GM12873 (cell line): ENCODE measurements at regions not wholly inside any gene's neighbourhood (a gene's known extent, or its start where the extent isn't known, plus 50 kb on each side); places are given as distances from the start of the nearest gene placed in this dataset.

Experiments
- CTCF ChIP-seq: IDR thresholded peaks from 2 replicates; pipeline ENCODE4 v1.5.1; 2012; ENCODE audit warnings: low read depth, mild to moderate bottlenecking, moderate library complexity, low read length, control low read depth; ENCODE audit not compliant: insufficient read depth; ENCODE audit errors: missing control alignments

- TF ChIP-seq CTCF, result no peak
Observed at GRCh38 chr11:115678942-115679341, 174.7 kb upstream of the CADM1 start.

GRCh38 chr11:115677190-115677589 lies 173.0 kb upstream of the CADM1 start:
- TF ChIP-seq CTCF, result no peak

- no peak for TF ChIP-seq CTCF
Observed at GRCh38 chr11:115676768-115677167, 172.6 kb upstream of the CADM1 start.

GRCh38 chr11:115676206-115676605 lies 172.0 kb upstream of the CADM1 start:
- TF ChIP-seq CTCF, result no peak

- TF ChIP-seq CTCF, result no peak
Observed at GRCh38 chr11:115674937-115675544, 170.8 kb upstream of the CADM1 start.

- no peak for TF ChIP-seq CTCF
Observed at GRCh38 chr11:115674176-115674936, 170.1 kb upstream of the CADM1 start.

- TF ChIP-seq CTCF, result no peak
Observed at GRCh38 chr11:115673720-115674119, 169.5 kb upstream of the CADM1 start.
